GM21390 (cell line): ENCODE measurements at regions not wholly inside any gene's neighbourhood (a gene's known extent, or its start where the extent isn't known, plus 50 kb on each side); places are given as distances from the start of the nearest gene placed in this dataset.
"Not testable (repeated sequence)": the region's sequence is repeated elsewhere in the genome, so short reads cannot be mapped to it uniquely, and the experiment has no call there.

Experiments
- ATAC-seq: cut with Tn5 transposase; IDR thresholded peaks from one replicate; pipeline ENCODE4 v1.9.1; 2021; ENCODE audit not compliant: unreplicated experiment

GRCh38 chr3:187849016-187849654 lies 103.9 kb upstream of the BCL6 start:
- ATAC-seq = no peak

GRCh38 chr3:187850258-187850921 lies 105.1 kb upstream of the BCL6 start:
- ATAC-seq = no peak

- ATAC-seq = no peak
Observed at GRCh38 chr3:187852842-187853730, 107.8 kb upstream of the BCL6 start.

DNA sequence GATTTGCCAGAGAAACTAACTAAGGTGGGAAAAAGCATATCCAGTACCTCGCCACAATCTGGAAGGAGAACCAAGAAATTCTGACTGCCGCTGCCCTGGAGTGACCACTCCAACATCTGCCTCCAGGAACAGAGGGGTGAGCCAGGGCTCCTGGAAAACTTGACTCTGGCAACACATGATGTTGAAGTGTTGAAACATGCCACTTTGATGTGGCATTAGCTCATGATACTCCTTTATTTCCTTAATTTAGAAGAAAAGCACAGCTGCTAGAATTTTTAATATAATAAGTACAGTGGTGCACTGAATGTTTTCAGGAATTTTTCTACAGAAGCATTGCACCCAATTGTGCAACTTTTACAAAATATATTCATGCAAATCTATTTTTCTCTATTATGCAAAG lies 109.9 kb upstream of the BCL6 start:
- ATAC-seq = no peak

DNA sequence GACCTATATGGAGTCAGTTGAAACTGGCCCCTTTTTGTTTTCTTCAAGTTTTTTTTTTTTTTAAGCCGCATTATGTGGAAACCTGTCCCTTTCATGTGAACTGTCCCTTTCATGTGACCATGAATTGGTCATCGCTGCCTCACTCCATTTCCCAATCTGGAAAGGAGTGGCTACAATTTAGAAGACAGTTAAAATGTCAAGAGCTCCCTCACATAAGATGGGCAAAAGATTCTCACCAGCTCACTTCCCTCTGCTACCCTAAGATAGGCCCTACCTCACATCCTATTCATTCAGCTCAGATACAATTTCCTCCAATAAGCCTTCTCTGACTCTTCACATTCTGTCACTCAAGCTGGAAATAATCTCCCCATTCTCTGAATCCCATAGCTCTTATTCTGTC lies 111.3 kb upstream of the BCL6 start:
- ATAC-seq = no peak

- ATAC-seq = no peak
Observed at GRCh38 chr3:187858041-187858440, 112.8 kb upstream of the BCL6 start.

DNA sequence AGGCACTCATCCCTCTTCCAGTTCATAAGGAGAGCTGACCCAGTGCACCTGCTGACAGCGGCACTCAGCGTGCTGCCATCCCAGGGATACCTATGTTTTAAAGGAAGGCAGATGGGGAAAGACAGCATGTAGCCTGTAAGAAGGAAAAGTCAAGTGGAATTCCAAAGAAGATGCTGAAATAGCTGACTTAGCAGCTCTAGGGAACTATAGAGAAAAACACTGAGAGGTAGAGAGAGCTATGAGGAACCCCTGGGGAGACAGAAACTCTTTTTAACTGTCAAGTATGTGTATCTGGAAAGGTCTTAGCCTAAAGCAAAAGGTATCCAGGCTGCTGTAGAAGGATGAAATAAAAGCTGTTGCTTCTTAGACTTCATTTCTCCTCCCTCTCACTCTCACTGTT lies 113.4 kb upstream of the BCL6 start:
- no peak for ATAC-seq

GRCh38 chr3:187862701-187863277 lies 117.5 kb upstream of the BCL6 start:
- ATAC-seq = not testable (repeated sequence)

DNA sequence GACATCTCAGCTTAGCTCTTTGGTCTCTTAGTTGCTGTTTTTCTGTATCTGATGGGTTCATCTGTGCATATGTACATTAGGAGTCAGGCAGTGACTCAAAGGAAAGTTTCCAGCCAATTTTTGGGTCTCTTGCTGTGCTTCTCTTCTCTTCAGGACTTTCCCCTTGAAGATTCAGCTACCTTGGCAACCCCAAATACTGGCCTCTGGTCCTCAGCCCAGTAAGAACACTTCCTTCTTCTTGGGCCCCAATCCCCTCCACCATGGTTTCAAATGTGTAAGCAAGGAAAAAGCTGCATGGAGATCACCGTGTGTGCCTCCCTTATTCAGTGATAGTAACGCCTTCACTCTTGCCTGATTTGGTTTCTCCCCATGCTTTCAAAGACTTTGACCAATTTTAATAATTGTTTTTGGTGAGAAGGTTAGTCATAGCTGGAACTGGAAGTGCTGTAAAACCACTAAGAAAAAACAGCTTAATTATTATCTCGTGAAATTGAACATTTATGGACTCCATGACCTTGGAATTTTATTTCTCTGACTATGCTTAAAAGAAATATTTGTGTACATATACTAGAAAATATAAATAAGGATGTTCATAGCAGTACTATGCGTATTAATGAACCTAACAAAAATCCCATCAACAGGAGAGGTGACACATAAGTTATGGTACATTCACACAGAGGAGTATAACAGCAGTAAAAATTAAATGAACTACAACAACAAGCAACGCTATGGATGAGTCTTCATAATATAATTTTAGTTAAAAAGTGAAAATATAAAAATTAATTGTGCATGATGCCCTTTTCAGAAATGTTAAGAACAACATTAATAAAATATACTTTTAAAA lies 125.3 kb upstream of the BCL6 start:
- ATAC-seq = peak; percentile 74

DNA sequence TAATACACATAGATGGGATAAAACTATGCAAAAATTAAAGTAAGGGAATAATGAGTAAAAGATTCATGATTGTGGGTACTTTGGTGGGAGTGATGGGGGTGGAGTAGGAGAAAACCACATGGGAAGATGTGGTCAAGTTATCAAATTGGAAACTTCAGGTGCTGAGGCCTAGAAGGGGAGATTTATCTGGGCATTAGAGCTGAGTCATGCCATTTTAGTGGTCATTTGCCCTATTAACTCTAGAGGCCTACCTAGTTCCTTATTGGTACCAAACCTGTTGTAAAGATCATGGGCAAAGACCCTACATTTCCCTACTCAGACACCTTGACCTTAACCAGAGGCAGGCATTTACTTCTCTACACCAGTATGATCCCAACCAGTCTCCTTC lies 125.9 kb upstream of the BCL6 start:
- no peak for ATAC-seq

DNA sequence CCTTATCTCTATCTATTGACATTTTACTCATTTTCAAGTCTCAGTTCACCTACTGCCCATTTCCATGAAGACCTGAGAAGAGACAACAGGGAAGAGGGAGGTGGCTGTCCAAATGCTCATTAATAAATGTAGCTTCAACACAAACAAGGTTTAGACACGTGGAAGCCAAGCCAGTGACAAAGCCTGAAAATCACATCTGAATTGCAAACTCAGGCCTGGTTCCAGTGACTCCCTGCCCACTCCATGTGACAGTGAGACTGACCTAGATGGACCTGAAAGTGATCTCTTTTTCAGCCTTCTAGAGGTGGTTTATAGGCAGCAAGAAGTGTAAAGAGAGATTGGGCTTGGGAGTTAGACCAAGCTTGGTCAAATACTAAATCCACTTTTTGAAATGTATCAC lies 126.6 kb upstream of the BCL6 start:
- no peak for ATAC-seq

DNA sequence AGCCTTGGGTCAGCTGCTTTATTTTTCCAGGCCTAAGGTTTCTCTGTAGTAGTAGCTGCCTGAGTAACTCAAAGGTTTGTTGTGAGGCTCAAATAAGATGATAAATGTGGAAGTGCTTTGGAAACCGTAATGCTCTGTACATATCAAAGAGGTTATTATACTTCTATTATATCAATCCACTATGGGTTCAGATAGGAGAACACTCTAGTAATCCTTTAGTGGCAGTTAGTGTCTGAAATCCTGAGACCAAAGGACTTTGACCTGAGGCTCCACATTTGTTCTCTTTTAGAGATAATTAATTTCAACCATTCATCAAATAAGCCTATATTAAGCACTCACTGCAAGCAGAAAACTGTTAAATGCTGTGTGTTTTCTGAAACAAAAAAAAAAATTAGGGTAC lies 128.6 kb upstream of the BCL6 start:
- ATAC-seq = no peak

DNA sequence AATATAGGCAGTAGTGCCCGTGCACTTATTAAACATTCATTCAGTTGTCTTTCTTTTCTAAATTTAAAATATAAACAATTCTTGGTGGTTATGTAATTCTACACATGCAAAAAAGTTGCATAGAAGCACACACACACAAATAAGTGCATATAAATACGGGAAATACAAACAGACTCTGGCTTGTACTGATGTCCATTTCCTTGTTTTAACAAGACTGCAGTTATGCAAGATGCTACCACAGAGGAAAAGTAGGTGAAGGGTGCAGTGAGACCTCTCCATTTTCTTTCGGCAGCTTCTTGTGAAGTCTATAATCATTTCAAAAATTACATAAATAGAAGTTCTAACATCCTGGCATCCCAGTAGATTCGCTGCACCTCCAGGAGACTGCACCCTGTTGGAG lies 130.6 kb upstream of the BCL6 start:
- no peak for ATAC-seq

- ATAC-seq = no peak
Observed at GRCh38 chr3:187878772-187879518, 133.7 kb upstream of the BCL6 start.

DNA sequence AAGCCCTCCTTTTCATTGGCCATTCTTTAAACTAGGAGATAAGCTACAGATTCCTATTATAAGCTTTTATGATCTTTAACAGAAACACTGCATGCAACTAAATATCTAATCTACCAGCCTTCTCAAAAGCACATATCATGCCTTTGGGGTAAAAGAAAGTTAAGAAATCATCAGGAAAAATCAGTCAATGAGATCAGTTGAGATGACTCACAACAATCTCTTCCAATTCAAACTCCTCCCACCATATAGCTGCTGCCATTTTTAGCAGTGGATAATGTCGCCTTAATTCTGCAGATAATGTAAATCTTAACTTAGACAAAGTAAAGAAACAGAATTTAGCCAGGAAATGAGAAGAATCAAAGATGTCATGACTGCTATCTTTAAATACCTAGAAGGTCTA lies 135.2 kb upstream of the BCL6 start:
- ATAC-seq = no peak

- ATAC-seq = no peak
Observed at GRCh38 chr3:187880851-187881250, 135.6 kb upstream of the BCL6 start.

GRCh38 chr3:187888701-187889100 lies 143.4 kb upstream of the BCL6 start:
- ATAC-seq = no peak

- ATAC-seq = no peak
Observed at GRCh38 chr3:187889106-187889505, 143.8 kb upstream of the BCL6 start.

- no peak for ATAC-seq
Observed at GRCh38 chr3:187889601-187890404, 144.5 kb upstream of the BCL6 start.
